A673 (cell line): ENCODE measurements at regions not wholly inside any gene's neighbourhood (a gene's known extent, or its start where the extent isn't known, plus 50 kb on each side); places are given as distances from the start of the nearest gene placed in this dataset.

ENCODE experiments used
- BruUV-seq: library from RNA; stranded (reverse); fragments of 400-500 nt; replicated peaks from 2 replicates; lab custom pipeline; 2021; lab: Mats Ljungman, UMichigan
- CTCF ChIA-PET: fragments of 300-600 bp; sonication (Branson Sonifier 250); formaldehyde crosslinking; loops from one replicate; lab custom pipeline; 2022; ENCODE audit warnings: antibody characterized with exemption; lab: Charles Lee
- POLR2A ChIA-PET: fragments of 300-600 bp; sonication (Branson Sonifier 250); formaldehyde crosslinking; loops from one replicate; lab custom pipeline; 2022; ENCODE audit warnings: antibody characterized with exemption; ENCODE audit not compliant: low non-redundant PET; lab: Charles Lee
- DNase-seq: peaks from one replicate; pipeline ENCODE4 v3.0.0-alpha.2; 2015; ENCODE audit warnings: low spot score
- H3K27ac ChIP-seq: fragments of 200-600 bp; sonication (generic); 2 replicates; pipeline ENCODE4 v1.5.1; 2016; ENCODE audit warnings: mixed run types, low read depth, mild to moderate bottlenecking, mixed read lengths, antibody characterized with exemption, low read length; ENCODE audit not compliant: poor library complexity, severe bottlenecking
- H3K27me3 ChIP-seq: fragments of 200-600 bp; sonication (generic); replicated peaks from 2 replicates; pipeline ENCODE4 v1.6.1; 2017; ENCODE audit warnings: mixed run types, low read depth, mild to moderate bottlenecking, mixed read lengths, antibody characterized with exemption, low read length; ENCODE audit not compliant: insufficient read depth, poor library complexity
- H3K36me3 ChIP-seq: fragments of 200-600 bp; sonication (generic); 2 replicates; pipeline ENCODE4 v1.6.1; 2016; ENCODE audit warnings: mixed run types, mild to moderate bottlenecking, mixed read lengths, antibody characterized with exemption, low read length; ENCODE audit not compliant: insufficient read depth, poor library complexity, severe bottlenecking
- H3K4me1 ChIP-seq: fragments of 200-600 bp; sonication (generic); 2 replicates; pipeline ENCODE4 v1.6.1; 2017; ENCODE audit warnings: mixed run types, mild to moderate bottlenecking, mixed read lengths, antibody characterized with exemption, low read length; ENCODE audit not compliant: insufficient read depth, poor library complexity, severe bottlenecking
- H3K4me3 ChIP-seq: fragments of 200-600 bp; sonication (generic); 2 replicates; pipeline ENCODE4 v1.5.1; 2016; ENCODE audit warnings: low read depth, mixed run types, mild to moderate bottlenecking, mixed read lengths, low read length; ENCODE audit not compliant: poor library complexity, severe bottlenecking
- H3K9me3 ChIP-seq: fragments of 200-600 bp; sonication (generic); 2 replicates; pipeline ENCODE4 v1.6.1; 2016; ENCODE audit warnings: mixed run types, low read depth, mild to moderate bottlenecking, mixed read lengths, antibody characterized with exemption, low read length; ENCODE audit not compliant: poor library complexity, severe bottlenecking
- CTCF ChIP-seq: fragments of 300-800, 200-600 bp; sonication (generic); conservative IDR thresholded peaks from 2 replicates; pipeline ENCODE4 v1.5.1; 2017; ENCODE audit warnings: low read depth, mild to moderate bottlenecking, antibody characterized with exemption, low read length, moderate library complexity, mixed read lengths
- EZH2 ChIP-seq: fragments of 200-600 bp; sonication (generic); IDR thresholded peaks from 2 replicates; pipeline ENCODE4 v1.6.1; 2017; ENCODE audit warnings: borderline replicate concordance, low read depth, mild to moderate bottlenecking, mixed read lengths, antibody characterized with exemption, low read length; ENCODE audit not compliant: poor library complexity, severe bottlenecking
- intact Hi-C: fragments of 100-400 bp; cut with micrococcal nuclease; formaldehyde crosslinking; loops from one replicate; pipeline ENCODE4 v1.10.0; 2022; ENCODE audit not compliant: unreplicated experiment

DNA sequence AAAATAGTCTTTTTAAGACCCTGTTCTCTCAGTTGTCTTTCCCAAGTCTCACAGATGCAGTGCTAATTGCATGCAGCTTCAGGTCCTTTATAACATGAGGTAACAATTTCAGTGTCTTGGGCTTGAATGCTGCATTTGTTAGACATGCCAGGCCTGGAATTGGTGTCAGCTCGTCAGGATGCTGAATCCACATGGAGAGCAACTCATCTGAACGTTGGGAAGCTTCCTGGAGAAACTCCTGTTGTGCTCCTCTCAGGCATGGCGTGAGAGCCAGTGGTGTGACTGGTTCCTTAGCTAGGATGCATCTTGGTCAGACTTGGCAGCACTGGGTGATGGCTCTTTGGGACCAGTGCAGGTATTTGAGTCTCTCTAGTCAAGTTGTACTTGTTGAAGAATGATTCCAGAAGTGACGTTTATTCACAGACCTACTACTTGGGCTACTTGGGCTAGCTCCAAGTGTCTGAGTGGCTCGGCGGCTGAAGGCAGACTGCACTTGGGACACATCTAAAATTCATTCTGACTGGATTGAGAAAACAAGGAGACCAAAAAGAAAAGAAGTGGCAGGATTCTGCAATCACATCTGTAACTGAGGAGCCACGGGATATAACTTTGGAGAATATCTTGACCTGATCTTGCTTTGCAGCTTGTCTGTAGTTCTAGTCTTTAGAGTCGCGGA, 134.8 kb upstream of the ARHGAP5 start:
- Histone ChIP-seq H3K4me1 (no peaks in the 10 kb centered on the region), H3K36me3 (no peaks in the 10 kb centered on the region), H3K27ac (no peak overlapping the region), H3K27me3 (no peaks in the 10 kb centered on the region), H3K9me3 (no peaks in the 10 kb centered on the region), H3K4me3 (no peak overlapping the region)
- intact Hi-C loops: no loop called here
- BruUV-seq: no TSS peak
- no peak for DNase-seq
- no peak for TF ChIP-seq EZH2
- no peak for TF ChIP-seq CTCF
- ChIA-PET CTCF (no interaction called here), POLR2A (no interaction called here)

DNA sequence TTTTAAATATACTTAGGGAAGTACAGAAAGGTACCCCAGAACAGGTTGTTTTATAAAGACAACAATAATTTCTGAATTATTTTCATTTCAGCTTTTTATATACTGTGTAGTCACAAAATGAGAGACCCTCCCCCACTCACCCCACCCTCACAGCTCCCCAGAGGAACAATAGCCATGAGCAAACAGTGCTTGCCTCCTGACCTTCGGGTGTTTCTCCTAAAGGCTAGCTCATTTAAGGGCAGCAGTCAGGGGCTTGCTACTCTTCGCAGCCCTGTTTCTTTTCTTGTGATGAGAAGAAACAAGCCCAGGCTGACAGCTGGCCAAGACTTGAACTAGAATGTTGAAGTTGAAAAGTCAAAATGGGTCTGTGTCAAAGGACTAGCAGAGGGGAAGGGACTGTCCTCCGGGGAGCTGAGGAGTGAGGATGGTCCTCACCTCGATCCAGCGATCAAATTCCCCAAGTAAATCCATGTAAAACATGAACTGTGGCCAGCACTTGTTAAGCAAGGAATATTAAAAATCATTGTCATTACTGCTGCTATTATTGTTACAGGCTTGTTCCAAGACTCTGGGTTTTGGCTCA, 133.8 kb upstream of the ARHGAP5 start:
- Histone ChIP-seq H3K36me3 (no peaks in the 10 kb centered on the region), H3K27ac (no peak overlapping the region), H3K27me3 (no peaks in the 10 kb centered on the region), H3K4me3 (no peak overlapping the region), H3K9me3 (no peaks in the 10 kb centered on the region), H3K4me1 (no peaks in the 10 kb centered on the region)
- no peak for DNase-seq
- no TSS peak for BruUV-seq
- POLR2A ChIA-PET: no interaction called here
- CTCF ChIA-PET: no interaction called here
- TF ChIP-seq CTCF (no peak), EZH2 (no peak)
- intact Hi-C loops: no loop called here

DNA sequence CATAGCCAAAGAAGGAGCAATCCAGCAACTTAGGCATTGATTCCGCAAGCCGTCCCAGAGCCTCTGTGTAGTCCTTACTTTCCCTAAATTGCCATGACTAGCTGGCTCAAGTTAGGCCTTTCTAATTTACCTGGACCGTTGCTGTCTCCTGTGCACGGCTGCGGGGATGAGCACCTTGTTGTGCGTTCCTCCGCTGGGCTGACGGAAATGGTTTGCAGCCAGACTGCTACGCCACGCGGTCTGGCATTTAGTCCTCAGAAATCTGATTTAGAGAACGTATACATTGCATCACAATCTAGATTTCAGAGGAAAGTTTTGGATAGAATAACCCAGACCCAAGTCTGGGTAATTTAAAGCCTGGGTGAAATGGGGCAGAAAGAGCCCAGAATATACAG, 133.2 kb upstream of the ARHGAP5 start:
- intact Hi-C loops: no loop called here
- no TSS peak for BruUV-seq
- DNase-seq: no peak
- Histone ChIP-seq H3K4me1 (no peaks in the 10 kb centered on the region), H3K36me3 (no peaks in the 10 kb centered on the region), H3K4me3 (no peak overlapping the region), H3K27me3 (no peaks in the 10 kb centered on the region), H3K27ac (no peak overlapping the region), H3K9me3 (no peaks in the 10 kb centered on the region)
- POLR2A ChIA-PET: no interaction called here
- CTCF ChIA-PET: no interaction called here
- no peak for TF ChIP-seq CTCF
- TF ChIP-seq EZH2: no peak
